DOHH2 (cell line): ENCODE measurements at regions not wholly inside any gene's neighbourhood (a gene's known extent, or its start where the extent isn't known, plus 50 kb on each side); places are given as distances from the start of the nearest gene placed in this dataset.

Source experiments
- CTCF ChIP-seq: fragments of 200-600 bp; sonication (generic); IDR thresholded peaks from one replicate; pipeline ENCODE4 v1.5.1; 2014; ENCODE audit warnings: antibody characterized with exemption, mild to moderate bottlenecking, low read depth, low read length; ENCODE audit not compliant: poor library complexity, severe bottlenecking
- EZH2phosphoT487 ChIP-seq: fragments of 200-600 bp; sonication (generic); IDR thresholded peaks from 2 replicates; pipeline ENCODE4 v1.6.1; 2017; ENCODE audit warnings: borderline replicate concordance, mild to moderate bottlenecking, antibody characterized with exemption, low read length, moderate library complexity, mixed read lengths

GRCh38 chr15:29446480-29446879 lies 176.9 kb upstream of the NSMCE3 start:
- TF ChIP-seq CTCF (no peak), EZH2phosphoT487 (no peak)
